Small intestine (tissue), 7 donors: ENCODE measurements at regions not wholly inside any gene's neighbourhood (a gene's known extent, or its start where the extent isn't known, plus 50 kb on each side); places are given as distances from the start of the nearest gene placed in this dataset.

Source experiments
- DNase-seq, 2 donors: peaks; one replicate each; pipeline versions ENCODE4 v3.0.0 to v3.0.0-alpha.2; 2013
- FAIRE-seq: peaks from 2 replicates; lab custom pipeline; 2012; peaks lifted over from hg19 to GRCh38; lab: Jason Lieb, UNC
- H3K27ac ChIP-seq, 3 donors: one replicate each; pipeline ENCODE4 v1.5.1; 2013; ENCODE audit warnings: low read length in 2 of 3, mild to moderate bottlenecking in 2 of 3, control low read depth in 1 of 3, inconsistent platforms in 1 of 3, low read depth in 1 of 3, moderate library complexity in 1 of 3
- H3K27me3 ChIP-seq, 3 donors: one replicate each; pipeline ENCODE4 v1.6.1; 2013; ENCODE audit warnings: low read length in 3 of 3, inconsistent platforms in 1 of 3; ENCODE audit not compliant: control insufficient read depth in 3 of 3, insufficient read depth in 3 of 3
- H3K36me3 ChIP-seq, 3 donors: one replicate each; pipeline ENCODE4 v1.6.1; 2013; ENCODE audit warnings: low read length in 3 of 3, inconsistent platforms in 1 of 3, low read depth in 1 of 3, mild to moderate bottlenecking in 1 of 3, moderate library complexity in 1 of 3; ENCODE audit not compliant: control insufficient read depth in 3 of 3, insufficient read depth in 2 of 3
- H3K4me1 ChIP-seq, 3 donors: one replicate each; pipeline ENCODE4 v1.6.1; 2013; ENCODE audit warnings: low read length in 2 of 3, inconsistent platforms in 1 of 3, low read depth in 1 of 3, mild to moderate bottlenecking in 1 of 3, moderate library complexity in 1 of 3; ENCODE audit not compliant: control insufficient read depth in 3 of 3, insufficient read depth in 2 of 3
- H3K4me3 ChIP-seq, 3 donors: one replicate each; pipeline ENCODE4 v1.5.1; 2013; ENCODE audit warnings: low read length in 3 of 3, control low read depth in 1 of 3, inconsistent platforms in 1 of 3, low read depth in 1 of 3, mild to moderate bottlenecking in 1 of 3, moderate library complexity in 1 of 3
- H3K9me3 ChIP-seq, 2 donors: one replicate each; pipeline ENCODE4 v1.6.1; 2013; ENCODE audit warnings: low read depth in 1 of 2, low read length in 1 of 2; ENCODE audit not compliant: control insufficient read depth in 2 of 2, insufficient read depth in 1 of 2
- WGBS, 3 donors: extraction: QIAGEN DNeasy Blood & Tissue Kit; methylation state at CpG; one replicate each; pipeline ENCODE4 v1.1.7; 2013; 5-methylcytosine and 5-hydroxymethylcytosine counted together
- donor health status: healthy with polysubstance abuse.
- donor health status: control.
- donor health status: control.
- donor health status: Bipolar disorder and iron deficiency.
- donor health status: healthy.

DNA sequence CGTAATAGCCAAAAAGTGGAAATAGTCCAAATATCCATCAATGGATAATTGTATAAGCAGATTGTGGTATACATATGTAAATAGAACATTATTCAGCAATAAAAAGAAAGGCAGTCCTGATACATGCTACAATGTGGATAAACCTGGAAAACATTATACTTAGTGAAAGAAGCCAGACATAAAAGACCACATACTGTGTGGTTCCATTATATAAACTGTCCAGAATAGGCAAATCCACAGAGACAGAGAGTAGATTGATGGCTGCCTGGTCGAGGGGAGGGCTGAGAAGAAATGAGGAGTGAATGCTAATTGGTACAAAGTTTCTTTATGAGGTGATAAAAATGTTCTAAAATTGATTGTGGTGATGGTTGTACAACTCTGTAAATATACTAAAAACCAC, 397.4 kb upstream of the RPS6KA3 start:
- no peak overlapping the region for H3K27ac ChIP-seq
- no peaks in the 10 kb centered on the region for H3K4me1 ChIP-seq
- WGBS, 3 donors = 44 to 52% (median 48%) methylated on average over 2 of the region's 2 CpGs
- H3K4me3 ChIP-seq = no peak overlapping the region
- H3K9me3 ChIP-seq = no peaks in the 10 kb centered on the region
- H3K36me3 ChIP-seq = no peaks in the 10 kb centered on the region
- DNase-seq (no peak), FAIRE-seq (no peak)
- H3K27me3 ChIP-seq = no peaks in the 10 kb centered on the region

DNA sequence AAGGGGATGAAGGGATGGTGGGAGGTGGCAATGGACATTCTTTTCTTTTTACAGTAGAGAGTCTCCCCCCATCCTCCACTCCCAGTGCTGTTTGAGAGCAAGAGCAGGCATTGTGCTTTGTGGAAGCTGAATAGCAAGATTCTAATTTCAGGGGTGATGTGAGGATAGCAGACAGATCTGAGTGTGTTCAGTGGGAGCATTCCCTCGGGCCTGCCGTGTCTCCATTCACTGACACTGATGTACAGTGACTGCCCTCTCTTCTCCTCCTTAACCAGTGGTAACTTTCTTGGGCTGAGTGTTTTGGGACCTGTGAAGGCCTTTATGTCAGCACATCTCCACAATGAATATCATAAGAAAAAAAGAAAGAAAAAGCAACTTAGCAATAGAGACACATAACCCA, 396.6 kb upstream of the RPS6KA3 start:
- H3K27me3 ChIP-seq = no peaks in the 10 kb centered on the region
- 64 to 81% (median 80%) methylated on average over 2 of the region's 2 CpGs for WGBS, 3 donors
- H3K27ac ChIP-seq = no peak overlapping the region
- DNase-seq = no peak
- H3K4me1 ChIP-seq = no peaks in the 10 kb centered on the region
- H3K4me3 ChIP-seq = no peak overlapping the region
- no peak for FAIRE-seq
- no peaks in the 10 kb centered on the region for H3K9me3 ChIP-seq
- H3K36me3 ChIP-seq = no peaks in the 10 kb centered on the region

DNA sequence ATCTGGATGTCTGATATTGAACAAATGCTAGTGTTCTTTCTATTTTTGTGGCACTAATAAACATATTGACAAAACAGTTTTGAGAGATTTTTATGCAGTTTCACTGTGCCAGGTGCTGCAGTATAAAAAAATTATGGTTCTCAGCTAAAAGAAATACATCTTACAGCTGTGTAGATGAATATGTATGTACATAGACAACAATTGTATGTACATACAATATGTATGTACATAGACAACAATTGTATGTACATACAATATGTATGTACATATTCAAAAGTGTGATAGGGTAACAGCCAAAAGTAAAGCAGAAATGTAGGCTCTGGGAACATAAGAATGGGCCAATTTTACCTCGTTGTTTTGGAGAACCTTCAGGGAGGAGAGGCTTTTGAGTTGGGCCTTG, 390.0 kb upstream of the RPS6KA3 start:
- DNase-seq = no peak
- 40 to 74% (median 48%) methylated on average over 1 of the region's 1 CpG for WGBS, 3 donors
- Histone ChIP-seq H3K4me3 (no peak overlapping the region), H3K4me1 (no peaks in the 10 kb centered on the region), H3K27ac (no peak overlapping the region), H3K36me3 (no peaks in the 10 kb centered on the region), H3K9me3 (no peaks in the 10 kb centered on the region), H3K27me3 (no peaks in the 10 kb centered on the region)
- FAIRE-seq = no peak

DNA sequence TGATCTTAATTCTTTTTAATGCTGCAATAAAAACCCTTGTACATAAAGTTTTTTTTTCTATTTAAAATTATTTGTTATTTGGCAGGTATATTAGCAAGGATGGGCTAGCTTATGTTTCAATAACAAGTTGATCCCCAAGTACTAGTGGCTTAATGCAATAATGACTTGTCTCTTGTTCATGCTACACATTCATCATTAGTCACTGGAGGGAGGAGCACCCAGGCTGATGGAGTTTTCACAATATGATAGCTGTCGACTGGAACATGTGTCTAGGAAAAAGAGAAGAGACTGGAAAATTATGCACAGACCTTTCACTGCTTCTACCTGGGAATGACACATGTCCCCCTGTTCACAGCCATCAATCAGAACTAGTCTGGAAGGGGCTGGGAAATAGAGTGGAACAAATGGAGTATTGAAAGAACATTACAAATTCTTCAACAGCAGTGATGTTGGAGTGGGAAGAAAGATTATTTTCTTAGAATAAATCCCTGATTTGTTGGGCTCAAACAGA, 387.9 kb upstream of the RPS6KA3 start:
- H3K4me3 ChIP-seq = no peak overlapping the region
- no peaks in the 10 kb centered on the region for H3K4me1 ChIP-seq
- no peaks in the 10 kb centered on the region for H3K36me3 ChIP-seq
- DNase-seq (no peak), FAIRE-seq (no peak)
- no peaks in the 10 kb centered on the region for H3K9me3 ChIP-seq
- no peak overlapping the region for H3K27ac ChIP-seq
- no peaks in the 10 kb centered on the region for H3K27me3 ChIP-seq
- WGBS, 3 donors = 47 to 86% (median 76%) methylated on average over 1 of the region's 1 CpG

DNA sequence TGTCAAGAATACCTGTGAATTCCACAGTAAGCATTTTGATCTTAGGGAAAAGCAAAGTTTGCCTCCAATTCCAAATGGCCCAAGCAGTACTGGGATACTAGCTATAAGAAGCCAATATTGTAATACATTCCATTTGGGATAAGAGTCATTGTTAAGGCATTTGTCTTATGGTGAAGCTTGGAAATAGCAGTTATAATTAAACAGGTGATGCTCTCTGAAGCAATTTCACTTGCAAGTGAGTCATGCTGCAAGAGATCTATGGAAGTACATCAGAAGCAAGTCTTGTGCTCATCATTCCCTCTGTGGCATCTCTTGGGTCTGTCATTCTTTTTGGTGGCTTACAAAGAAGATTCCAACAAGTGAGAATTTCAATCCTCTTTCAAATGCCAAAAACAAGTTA, 386.4 kb upstream of the RPS6KA3 start:
- Histone ChIP-seq H3K4me1 (no peaks in the 10 kb centered on the region), H3K27ac (no peak overlapping the region), H3K9me3 (no peaks in the 10 kb centered on the region), H3K27me3 (no peaks in the 10 kb centered on the region), H3K36me3 (no peaks in the 10 kb centered on the region), H3K4me3 (no peak overlapping the region)
- no peak for DNase-seq
- no peak for FAIRE-seq

DNA sequence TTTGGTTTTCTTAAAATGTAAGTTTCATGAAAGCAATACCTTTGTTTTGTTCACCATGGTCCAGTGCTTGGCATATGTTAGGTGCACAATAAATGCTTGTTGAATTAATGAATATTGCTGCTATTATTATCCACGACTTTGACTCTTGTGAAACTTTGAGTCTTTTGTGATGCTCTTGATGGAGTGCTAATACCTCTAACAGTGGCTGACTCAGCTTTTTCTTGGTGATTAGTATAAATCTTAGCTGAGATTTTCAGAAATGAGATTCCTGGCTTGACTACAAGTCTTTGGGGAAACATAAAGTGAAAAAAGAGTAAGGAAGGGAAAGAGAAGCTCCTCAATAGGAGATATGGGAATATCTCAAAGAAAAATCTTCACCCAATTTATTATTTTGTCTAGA, 375.2 kb upstream of the RPS6KA3 start:
- Histone ChIP-seq H3K9me3 (no peaks in the 10 kb centered on the region), H3K27ac (no peak overlapping the region), H3K4me3 (no peak overlapping the region), H3K27me3 (no peaks in the 10 kb centered on the region), H3K36me3 (no peaks in the 10 kb centered on the region), H3K4me1 (no peaks in the 10 kb centered on the region)
- FAIRE-seq (no peak), DNase-seq (no peak)
- WGBS, 3 donors = 31 to 79% (median 67%) methylated on average over 1 of the region's 1 CpG

DNA sequence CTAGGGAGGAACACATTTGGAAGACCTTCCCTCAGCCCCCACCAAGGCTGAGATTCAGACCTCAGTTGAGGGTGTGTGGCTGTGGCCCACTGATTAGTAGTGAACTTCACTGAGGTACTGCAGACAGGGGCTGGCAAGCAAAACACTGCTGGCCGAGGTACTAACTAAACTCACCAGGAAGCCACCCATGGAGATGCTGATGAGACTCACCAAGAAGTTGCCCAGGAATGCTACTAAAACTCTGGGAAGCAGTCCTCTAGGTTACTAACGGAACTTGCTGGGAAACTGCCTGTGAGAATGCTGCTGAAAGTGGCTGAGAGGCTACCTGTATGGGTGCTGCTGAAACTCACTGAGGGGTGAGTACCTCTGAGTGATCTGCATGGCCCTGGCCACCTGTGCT, 372.4 kb upstream of the RPS6KA3 start:
- 56 to 68% (median 61%) methylated on average over 2 of the region's 2 CpGs for WGBS, 3 donors
- H3K4me1 ChIP-seq = no peaks in the 10 kb centered on the region
- no peak overlapping the region for H3K27ac ChIP-seq
- H3K9me3 ChIP-seq = no peaks in the 10 kb centered on the region
- no peaks in the 10 kb centered on the region for H3K27me3 ChIP-seq
- no peak overlapping the region for H3K4me3 ChIP-seq
- FAIRE-seq (no peak), DNase-seq (no peak)
- no peaks in the 10 kb centered on the region for H3K36me3 ChIP-seq

DNA sequence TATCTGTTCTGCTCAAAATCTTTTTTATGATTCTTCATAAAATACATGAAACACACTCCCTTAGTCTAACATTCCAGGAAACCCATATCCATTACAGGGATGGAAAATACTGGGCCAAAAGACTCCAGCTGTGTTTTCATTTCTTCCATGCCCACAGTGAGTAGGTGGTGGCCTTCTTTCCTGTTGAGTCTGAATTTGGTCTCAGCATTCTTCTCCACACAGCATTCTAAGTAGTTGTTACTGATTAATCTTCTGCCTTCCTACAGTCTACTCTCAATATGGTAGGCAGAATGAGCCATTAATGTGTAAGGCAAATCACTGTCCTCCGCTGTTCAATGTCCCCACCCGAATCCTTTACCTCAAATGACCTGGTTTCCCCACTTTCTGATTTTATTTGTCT, 370.6 kb upstream of the RPS6KA3 start:
- Histone ChIP-seq H3K36me3 (no peaks in the 10 kb centered on the region), H3K9me3 (no peaks in the 10 kb centered on the region), H3K27me3 (no peaks in the 10 kb centered on the region), H3K27ac (no peak overlapping the region), H3K4me3 (no peak overlapping the region), H3K4me1 (no peaks in the 10 kb centered on the region)
- no peak for FAIRE-seq
- WGBS, 3 donors = 82 to 92% (median 91%) methylated on average over 2 of the region's 2 CpGs
- DNase-seq = no peak

DNA sequence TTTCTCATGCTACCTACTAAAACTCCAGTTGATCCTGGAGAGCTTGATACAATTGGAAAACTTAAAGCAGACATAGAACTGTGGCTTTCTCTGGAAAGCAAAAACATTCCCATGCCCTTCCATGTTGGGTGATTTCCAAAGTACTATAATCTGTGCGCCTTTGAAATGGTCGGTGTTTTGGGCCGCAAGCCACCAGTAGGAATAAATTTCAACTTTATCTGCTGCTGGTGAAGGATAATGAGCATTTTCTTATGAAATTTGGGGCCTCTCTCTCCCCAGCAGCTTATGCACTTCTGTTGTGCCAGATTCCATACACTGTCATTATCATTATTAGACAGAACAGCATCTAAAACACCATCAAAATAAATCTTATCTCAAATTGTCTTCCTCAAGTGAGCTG, 366.7 kb upstream of the RPS6KA3 start:
- FAIRE-seq (no peak), DNase-seq (no peak)
- 88 to 93% (median 89%) methylated on average over 3 of the region's 3 CpGs for WGBS, 3 donors
- no peaks in the 10 kb centered on the region for H3K9me3 ChIP-seq
- H3K27ac ChIP-seq = no peak overlapping the region
- no peaks in the 10 kb centered on the region for H3K36me3 ChIP-seq
- no peak overlapping the region for H3K4me3 ChIP-seq
- no peaks in the 10 kb centered on the region for H3K27me3 ChIP-seq
- no peaks in the 10 kb centered on the region for H3K4me1 ChIP-seq
